Activated CD4-positive, alpha-beta T cell treated with anti-CD3 and anti-CD28 coated beads, Interleukin-2, amount 50 U/mL, for 4 hours (primary cell): ENCODE measurements at regions not wholly inside any gene's neighbourhood (a gene's known extent, or its start where the extent isn't known, plus 50 kb on each side); places are given as distances from the start of the nearest gene placed in this dataset.

ENCODE experiments used
- DNase-seq, 2 experiments: peaks; one replicate each; pipeline ENCODE4 v3.0.0-alpha.2; 2020

- DNase-seq, result no peak
Observed at GRCh38 chr1:70895531-70895930, 152.1 kb downstream of the PTGER3 start.

GRCh38 chr1:70896224-70896623, 151.4 kb downstream of the PTGER3 start:
- no peak for DNase-seq

GRCh38 chr1:70897273-70897672, 150.3 kb downstream of the PTGER3 start:
- DNase-seq, result no peak

GRCh38 chr1:70899735-70900134, 147.9 kb downstream of the PTGER3 start:
- no peak for DNase-seq

GRCh38 chr1:70902211-70902610, 145.4 kb downstream of the PTGER3 start:
- DNase-seq, result no peak

GRCh38 chr1:70906800-70907199, 140.8 kb downstream of the PTGER3 start:
- DNase-seq, result no peak

- DNase-seq, result no peak
Observed at GRCh38 chr1:70907563-70908310, 139.9 kb downstream of the PTGER3 start.

- no peak for DNase-seq
Observed at GRCh38 chr1:70909262-70909822, 138.3 kb downstream of the PTGER3 start.

GRCh38 chr1:70910013-70910412, 137.6 kb downstream of the PTGER3 start:
- DNase-seq, result no peak

- no peak for DNase-seq
Observed at GRCh38 chr1:70911861-70912260, 135.8 kb downstream of the PTGER3 start.

- DNase-seq, result no peak
Observed at GRCh38 chr1:70914224-70914623, 133.4 kb downstream of the PTGER3 start.

- DNase-seq, result no peak
Observed at GRCh38 chr1:70915258-70916033, 132.2 kb downstream of the PTGER3 start.

GRCh38 chr1:70916034-70916427, 131.6 kb downstream of the PTGER3 start:
- no peak for DNase-seq

GRCh38 chr1:70919706-70920323, 127.8 kb downstream of the PTGER3 start:
- no peak for DNase-seq
